HG03571 (cell line): ENCODE measurements at regions not wholly inside any gene's neighbourhood (a gene's known extent, or its start where the extent isn't known, plus 50 kb on each side); places are given as distances from the start of the nearest gene placed in this dataset.
"Not testable (repeated sequence)": the region's sequence is repeated elsewhere in the genome, so short reads cannot be mapped to it uniquely, and the experiment has no call there.

Source experiments
- ATAC-seq: cut with Tn5 transposase; IDR thresholded peaks from one replicate; pipeline ENCODE4 v1.9.1; 2021; ENCODE audit not compliant: unreplicated experiment

DNA sequence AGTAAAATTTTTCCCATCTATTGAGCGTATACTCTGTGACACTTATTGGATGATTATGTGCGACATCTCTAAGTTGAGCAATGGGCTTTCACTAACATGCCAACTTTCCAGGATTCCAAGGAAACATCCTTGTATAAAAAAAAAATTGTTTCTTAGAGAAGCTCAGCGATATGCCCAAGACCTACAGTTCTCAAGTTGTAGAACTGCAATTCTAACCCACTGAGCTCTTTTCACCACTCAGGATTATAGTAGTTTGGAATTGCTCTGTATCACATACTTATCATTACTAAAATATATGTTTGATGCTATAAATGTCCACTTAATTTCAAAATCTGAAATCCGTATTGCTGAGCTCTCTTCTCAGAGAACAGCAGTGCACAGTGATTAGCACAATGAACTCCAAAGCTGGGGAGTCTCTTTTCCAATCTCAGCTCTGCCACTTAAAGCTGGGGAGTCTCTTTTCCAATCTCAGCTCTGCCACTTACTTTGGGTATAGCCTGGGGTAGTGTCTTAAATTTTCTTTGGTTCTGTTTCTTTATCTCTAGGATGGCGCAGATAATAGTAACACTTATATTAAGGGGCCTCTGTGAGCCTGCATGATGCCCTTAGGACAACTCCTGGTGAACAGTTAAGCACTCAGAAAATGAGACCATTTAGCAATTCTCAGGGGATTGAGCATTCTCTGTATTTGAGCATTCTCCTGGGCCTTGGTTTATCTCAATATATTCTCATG is 1722.2 kb upstream of the AGA start:
- ATAC-seq = no peak

DNA sequence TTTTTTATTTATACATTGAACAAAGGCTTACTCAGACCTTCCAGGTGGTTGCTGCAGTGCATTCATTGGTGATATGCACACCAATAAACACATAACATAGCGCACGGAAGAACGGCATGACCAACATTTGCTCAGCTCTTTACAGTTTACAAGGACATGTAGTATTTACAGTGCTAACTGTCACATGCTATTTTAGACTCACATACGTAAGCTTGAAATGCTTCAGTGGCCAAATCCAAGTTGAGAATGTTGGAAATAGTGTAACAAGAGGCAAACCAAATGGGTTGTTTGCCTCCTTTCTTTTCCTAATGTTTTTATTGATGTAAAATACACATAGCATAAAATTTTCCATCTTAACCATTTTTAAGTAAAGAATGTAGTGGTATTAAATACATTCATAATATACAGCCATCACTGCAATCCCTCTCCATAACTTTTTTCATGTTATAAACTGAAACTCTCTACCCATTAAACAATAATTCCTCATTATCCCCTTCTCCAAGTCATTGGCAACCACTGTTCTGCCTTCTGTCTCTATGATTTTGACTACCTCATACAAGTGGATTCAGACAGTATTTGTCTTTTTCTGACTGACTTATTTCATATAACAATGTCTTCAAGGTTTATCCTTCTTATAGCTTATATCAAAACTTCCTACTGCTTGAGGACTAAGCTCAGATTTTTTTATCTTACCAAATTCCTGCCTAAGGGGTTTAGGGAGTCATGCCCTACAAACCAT is 1722.9 kb upstream of the AGA start:
- no peak for ATAC-seq

DNA sequence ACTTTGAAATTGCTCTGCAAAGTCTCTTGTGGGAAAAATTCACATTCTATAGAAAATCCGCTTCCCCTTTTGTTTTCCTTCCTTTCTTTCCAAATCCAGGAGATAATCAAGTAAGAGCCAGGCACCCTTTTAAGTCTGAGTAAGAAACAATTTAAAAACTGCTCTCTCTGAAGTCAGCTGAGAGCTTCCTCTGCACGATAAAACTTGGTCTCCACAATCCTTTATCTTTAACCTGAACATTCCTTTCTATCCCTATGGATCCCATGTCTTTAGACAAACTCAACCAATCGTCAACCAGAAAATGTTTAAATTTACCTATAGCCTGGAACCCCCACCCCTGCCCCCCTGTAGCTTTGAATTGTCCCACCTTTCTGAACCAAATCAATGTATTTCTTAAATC is 1723.6 kb upstream of the AGA start:
- no peak for ATAC-seq

DNA sequence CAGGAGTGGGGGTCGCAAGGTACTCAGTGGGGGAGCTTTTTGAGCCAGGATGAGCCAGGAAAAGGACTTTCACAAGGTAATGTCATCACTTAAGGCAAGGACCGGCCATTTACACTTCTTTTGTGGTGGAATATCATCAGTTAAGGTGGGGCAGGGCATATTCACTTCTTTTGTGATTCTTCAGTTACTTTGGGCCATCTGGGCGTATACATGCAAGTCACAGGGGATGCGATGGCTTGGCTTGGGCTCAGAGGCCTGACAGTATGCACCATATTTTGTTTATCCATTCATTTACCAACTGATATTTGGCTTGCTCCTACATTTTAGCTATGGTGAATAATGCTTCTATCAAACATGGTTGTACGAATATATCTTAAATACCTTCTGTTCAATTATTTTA is 1728.1 kb upstream of the AGA start:
- not testable (repeated sequence) for ATAC-seq

DNA sequence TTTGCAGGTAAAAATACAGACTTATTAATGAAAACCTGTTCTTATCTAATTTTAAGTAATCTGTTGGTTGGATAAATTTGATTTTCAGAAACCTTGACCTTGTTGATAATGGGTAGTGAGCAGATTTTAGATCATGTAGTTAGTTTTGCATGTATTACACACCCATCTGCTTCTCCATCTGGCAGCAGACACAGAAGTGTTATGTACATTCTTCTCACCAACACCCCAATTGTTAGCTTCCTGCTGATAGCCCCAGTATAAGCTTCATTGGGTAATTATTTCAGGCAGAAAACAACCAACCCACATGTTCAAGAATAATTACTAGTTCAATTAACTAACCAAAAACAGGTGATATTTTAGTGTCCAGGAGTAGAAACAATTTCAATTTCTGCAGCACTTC is 1740.5 kb upstream of the AGA start:
- ATAC-seq = no peak

DNA sequence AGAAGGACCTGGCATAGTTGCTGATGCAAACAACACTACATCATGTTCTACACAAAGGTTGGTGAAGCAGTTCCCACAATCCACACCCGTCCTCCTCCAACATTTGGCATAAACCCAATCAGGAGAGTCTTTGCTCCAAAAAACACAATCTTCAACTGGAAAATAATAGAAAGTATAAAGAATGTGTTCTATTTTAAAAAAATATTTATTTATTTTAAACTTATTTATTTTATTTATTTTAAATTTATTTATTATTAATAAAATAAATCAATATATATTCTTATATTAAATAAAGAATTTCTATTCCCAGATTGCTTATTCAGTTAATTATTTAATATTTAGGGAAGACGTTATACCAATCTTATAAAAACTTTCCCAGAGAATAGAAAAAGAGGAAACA is 1753.7 kb upstream of the AGA start:
- no peak for ATAC-seq

DNA sequence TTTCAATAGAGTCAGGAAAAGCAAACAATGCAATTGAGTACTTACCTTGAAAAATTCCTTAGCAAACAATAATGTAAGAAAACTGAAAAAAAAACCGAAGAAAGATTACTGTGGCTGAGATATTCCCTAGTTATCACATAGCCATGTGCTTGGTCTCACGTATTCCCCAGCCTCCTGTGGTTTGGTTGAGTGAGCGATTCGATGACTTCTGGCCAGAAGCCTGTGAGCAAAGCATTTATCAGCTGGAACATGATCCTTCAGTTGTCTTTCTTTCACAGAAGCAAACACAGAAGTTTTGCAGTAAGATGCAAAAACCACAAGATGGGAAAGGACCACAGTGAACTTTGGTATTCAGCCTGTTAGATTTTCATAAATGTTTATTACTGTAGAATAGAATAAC is 1754.3 kb upstream of the AGA start:
- ATAC-seq = no peak

DNA sequence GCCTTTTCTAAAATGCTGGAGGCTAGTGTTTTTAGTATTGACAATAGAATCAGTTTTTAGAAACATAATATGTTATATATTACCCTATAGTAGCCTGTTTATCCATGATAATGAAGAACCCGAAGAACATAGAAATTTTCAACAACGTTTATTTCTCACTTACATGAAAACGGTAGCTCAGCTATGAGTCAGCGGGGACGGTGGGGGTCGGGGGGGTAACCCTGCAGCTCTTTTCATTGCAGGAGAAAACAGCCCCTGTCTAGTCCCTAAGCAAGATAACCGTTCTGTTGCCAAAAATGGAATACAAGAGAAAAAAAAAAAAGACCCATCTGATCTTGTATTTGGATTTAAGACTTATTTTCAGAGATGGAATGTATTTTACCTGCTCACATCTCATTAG is 1758.4 kb upstream of the AGA start:
- no peak for ATAC-seq

DNA sequence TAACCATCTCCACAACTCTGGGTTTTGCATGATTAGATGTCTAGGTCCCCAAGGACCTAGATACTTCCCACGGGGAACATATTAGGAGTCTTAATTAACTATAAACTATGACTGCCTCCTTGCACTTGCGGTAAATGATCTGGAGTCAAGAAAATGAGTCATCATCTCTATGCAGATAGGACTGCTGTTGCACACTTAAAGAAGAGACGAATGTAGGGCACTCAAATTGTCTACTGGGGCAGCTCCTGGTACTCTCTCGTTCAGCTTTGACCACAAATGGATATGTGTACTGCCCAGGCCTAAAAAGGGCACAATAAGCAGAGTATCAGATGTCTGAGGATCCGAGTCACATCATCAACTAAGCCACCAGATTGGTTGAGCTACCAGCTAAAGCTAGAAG is 1783.4 kb upstream of the AGA start:
- no peak for ATAC-seq

DNA sequence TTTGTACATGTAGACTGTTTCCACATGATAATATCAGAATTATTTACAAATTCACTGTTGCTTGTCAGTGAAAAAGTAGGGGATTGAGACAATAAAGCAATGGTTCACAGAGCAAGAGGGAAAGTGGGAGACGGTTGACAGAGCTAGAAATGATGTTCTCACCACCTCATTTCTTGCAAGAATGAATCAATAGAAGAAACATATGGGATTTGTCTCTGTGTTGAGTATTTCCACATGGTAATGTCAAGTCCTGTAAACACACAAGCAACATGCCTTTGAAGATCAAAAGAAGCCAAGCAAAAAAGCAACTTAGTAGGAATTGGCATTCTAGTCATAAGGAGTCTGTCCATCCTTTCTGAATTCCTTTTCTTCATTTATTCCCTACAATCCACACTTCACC is 1806.6 kb upstream of the AGA start:
- no peak for ATAC-seq

DNA sequence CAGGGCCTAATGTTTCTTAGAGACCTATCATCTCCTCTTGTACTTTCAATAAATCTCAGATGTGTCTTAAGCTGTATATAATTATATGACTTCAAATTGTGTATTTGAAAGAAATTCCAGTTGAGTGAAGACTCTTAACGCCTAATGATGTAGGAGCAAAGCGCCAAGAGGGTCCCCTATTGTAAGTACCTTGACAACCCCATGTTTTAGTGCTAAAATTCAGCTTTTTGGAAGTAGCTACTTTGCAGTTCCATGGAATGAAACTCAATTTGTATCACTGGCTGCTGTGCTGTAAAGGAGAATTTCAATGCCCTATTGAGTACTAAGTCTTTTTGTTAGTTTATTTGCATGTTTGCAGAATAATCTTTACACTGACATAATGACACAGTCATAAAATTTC is 1826.6 kb upstream of the AGA start:
- ATAC-seq = no peak

DNA sequence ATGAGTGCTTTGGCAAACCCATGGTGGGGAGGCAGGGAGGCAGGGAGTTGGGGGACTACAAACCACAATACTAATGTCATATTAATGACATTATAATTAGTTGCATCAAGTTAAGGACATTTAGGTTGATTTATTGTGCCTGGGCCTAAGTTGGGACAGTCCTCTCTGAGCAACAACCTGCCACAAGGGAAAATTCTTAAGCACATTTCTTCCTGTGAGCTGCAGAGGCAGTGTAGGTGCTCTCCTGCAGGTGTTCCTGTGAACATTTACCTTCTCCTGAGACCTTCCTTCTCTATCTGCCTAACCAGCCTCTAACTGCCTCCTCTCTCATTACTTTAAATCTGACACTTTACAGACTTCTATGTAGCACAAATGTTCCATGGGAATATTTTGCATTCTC is 1830.0 kb upstream of the AGA start:
- ATAC-seq = no peak

DNA sequence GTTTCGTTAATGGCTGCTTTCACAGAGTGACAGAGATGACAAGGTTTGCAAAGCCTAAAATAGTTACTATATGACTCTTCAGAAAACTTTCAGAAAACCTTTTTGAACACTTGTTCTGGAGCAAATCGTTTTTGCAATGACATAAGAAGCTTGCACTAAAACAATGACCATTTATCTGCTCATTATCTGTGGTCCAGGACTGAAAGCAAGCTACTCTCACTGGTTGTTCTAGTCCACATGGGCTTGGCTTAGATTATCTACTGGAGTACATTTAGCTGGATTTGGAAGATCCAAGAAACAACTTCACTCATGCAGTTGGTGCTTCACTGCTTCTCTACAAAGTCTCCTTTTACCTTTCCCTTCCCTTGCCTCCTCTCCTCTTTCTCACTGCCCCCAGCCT is 1836.4 kb upstream of the AGA start:
- ATAC-seq = no peak

DNA sequence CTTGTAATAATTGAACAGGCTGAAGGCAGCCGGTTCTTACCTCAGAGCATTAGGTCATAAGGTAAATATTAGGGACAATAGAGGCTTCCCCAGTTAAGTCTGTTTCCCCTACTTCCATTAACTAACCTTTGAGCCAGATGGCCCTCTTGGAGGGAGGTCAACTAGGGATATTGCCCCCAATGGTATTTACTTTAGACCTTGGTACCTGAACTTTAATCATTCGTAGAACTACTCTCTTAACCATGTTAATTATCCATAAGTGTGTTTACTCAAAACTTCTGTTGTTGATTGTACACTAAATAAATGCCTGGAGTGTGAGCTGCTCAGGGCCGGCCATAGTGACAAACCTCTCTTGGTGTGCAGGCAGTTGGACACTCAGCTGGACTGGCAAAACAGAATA is 1843.5 kb upstream of the AGA start:
- no peak for ATAC-seq

DNA sequence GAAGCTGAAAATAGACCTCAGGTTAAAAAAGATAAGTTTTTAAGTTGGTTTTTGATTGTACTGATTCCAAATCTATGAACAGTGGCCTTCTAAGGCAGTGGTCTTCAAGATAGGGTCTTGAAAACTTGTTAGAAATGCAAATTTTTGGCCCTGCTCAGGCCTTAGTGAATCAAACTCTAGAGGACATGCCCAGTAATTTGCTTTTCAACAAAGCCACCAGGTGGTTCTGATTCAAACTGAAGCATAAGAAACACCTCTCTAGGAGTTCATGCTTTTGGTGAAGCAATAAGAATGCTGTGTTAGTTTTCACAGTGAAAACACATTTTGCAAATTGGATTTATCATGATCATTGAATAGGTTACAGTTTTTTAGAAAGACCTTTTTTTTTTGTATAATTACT is 1849.4 kb upstream of the AGA start:
- ATAC-seq = no peak

DNA sequence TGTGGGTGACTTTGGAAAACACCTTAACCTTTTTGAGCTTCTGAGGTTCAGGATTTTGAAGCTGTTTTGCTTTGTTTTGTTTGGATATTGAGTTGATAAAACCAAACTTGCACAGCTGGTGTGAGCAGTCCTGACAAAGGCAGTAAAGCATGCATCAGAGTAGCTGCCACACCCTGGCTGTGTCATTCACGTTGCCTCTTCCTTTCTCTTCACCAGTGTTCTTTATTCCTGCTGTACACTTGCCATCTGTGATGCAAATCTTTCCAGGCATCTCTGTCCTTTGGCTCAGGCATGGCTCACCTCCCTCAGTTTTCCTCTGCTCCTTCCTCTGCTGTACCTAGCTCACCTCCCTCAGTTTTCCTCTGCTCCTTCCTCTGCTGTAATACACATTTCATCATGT is 1850.2 kb upstream of the AGA start:
- ATAC-seq = no peak

DNA sequence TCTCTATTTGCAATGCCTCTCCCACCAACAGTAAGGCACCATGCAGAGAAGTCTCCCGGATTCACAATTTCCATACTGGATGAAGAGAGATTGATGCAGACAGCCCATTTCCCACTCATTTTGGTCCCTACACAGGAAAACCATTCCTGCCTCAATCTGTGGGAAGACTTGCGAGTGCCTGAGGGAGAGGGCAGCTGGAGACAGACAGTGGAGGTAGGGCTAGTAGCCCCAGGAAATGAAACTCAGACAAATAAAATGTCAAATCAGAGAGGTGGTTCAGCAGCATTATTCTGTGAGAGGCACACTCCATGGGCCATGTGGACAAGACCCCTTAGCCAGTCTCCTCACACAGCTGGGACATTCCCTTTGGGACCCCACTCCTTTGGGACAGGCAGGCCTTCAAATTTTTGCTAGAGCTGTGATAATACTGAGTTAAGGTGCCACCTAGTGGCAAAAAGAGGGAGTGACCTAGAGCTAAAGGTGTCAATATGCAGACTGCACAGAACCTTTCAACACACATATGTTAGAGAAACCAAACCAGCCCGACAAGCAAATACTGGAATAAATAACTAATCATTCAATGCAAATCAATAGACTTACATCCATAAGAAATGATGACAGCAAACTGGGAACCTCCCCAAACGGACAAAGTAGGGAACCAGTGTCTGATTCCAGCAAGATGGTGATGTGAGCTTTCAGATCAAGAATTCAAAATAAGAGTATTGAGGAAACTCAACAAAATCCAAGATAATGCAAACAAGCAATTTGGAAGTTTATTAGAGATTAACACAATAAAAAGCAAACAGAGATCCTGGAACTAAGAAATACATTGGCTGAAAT is 1865.3 kb upstream of the AGA start:
- no peak for ATAC-seq

DNA sequence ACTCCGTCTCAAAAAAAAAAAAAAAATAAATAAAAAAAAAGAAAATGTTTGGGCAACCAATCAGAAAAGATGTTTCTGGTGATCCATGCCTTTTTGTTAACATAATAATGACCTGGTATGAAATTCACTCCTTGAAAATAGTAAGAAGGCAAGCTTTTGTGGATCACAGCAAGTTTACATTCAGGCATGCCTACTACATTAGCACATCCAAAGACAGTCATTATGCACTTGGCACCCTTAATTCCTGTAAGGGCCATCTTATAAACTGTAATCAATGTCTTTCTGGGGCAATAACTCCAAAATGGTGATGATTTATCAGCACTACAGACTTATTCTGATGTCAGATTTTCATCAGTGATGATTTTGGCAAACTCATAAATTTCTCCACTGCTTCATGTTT is 1871.6 kb upstream of the AGA start:
- no peak for ATAC-seq

DNA sequence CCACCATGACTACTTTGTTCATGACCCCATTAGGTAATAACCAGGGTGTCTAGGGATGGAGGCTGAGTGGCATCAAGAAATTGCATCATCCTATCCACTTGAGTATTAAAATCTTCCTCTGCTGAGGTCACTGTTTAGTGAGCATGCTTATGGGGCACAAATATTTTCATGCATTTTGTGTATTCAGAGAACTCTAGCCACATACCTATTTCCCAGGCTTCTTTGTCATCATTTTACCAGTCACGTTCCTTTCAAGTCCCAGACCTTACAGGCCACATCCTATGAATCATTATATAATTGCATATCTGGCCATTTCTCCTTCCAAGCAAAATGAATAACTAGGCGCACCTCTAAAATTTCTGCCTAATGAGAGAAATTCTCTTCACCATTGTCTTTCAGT is 1882.9 kb upstream of the AGA start:
- ATAC-seq = no peak

DNA sequence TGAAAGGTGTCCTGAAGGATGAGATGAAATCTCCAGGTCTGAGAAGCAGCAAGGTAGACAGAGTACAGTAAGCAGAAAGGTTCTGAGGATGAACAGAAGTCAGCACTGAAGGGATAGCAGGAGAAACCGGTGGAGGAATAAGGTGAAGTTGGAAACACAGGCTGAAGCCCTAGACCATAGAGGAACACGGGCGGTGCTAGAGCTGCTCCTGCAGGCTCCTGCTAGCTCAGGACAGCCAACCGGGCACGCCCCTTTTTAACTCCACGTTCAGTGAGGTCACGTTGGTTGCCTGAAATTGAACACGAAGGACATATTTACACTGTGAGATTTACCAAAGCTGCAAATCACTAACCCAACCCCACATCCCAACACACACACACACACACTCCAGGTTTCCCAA is 1886.4 kb upstream of the AGA start:
- no peak for ATAC-seq

DNA sequence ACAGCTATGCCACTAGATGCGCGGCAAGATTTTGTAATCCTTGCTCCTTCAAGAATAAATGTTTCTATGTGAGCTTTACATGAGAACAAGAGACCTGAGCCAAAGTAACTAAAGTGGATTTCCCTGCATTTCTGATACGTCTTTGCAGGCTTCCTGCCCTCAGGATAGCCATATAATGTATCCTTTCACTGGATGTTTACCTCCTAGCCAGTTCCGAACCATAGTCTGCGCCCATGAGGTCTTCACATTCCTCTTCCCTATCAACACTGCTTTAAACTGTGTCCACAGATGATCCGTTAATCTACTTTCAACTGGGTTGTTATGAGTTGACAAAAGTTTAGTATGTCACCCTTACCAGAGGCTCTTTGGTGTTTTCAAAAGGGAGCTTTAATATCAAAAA is 1889.1 kb upstream of the AGA start:
- ATAC-seq = no peak

DNA sequence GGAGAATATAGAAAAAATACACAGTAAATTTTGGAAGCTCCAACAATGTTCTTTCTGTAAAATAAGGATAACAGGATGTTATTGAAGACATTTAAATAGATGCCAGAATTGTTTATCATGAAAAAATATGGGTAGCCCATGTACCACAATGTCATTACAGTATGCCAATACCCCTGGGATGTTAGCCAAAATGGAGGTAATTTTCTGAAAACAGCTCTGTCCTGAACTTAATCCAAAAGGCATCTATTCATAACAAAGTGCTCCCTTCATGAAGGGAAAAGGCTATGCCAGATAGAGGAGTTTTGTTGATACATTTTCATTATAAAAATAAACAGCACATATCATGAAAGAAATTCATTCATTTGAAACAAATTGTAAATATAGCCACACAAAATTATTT is 1902.6 kb upstream of the AGA start:
- no peak for ATAC-seq
